ENCODE measurements at regions not wholly inside any gene's neighbourhood (a gene's known extent, or its start where the extent isn't known, plus 50 kb on each side); places are given as distances from the start of the nearest gene placed in this dataset.

DNA sequence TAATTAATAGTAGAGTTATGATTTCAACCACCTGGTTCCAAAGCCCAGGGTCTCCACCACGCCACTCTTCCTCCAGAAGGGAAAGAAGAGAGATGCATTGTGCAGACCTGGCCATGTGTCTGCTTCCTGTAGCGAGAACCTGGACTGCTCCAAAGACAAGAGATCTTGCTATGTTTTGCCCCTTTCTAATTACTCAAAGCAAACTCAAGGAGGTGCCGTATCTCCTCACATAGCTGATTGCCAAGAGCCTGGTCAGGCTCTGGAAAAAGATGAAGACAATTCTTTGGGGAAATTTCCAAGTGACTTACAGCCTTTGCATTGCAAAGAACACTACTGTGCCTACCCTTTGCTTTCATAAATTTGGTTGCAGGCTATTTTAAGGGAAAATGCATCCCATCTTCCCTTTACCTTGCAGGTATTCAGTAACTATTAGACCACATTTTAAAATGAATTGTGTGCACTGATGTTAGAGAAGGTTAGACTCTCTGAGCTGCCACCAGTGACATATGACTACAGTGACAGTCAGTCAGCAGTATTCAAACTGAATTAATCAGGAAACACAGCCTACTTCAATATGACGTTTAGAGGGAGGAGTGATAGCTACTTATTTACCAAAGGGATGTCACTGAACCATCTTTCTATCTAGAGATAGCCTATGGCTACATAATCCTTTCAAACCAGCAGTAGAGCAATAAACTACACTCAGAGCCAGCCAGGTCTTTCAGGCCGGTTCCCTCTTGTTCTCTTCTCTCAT, 842.1 kb upstream of the FANCL start:
- no peak overlapping the region for H3K27ac ChIP-seq
- no peaks in the 10 kb centered on the region for H3K36me3 ChIP-seq (ENCODE audit: low read depth)
- in situ Hi-C loops (cut with MboI): no loop called here
- H3K9ac ChIP-seq: no peak overlapping the region
- H3K79me2 ChIP-seq (ENCODE audit: insufficient read depth): no peaks in the 10 kb centered on the region
- H2AFZ ChIP-seq: no peak overlapping the region
- no peaks in the 10 kb centered on the region for H3K9me2 ChIP-seq (ENCODE audit: insufficient read depth)
- H4K20me1 ChIP-seq (ENCODE audit: insufficient read depth): no peaks in the 10 kb centered on the region
- no peak for DNase-seq
- no peaks in the 10 kb centered on the region for H3K27me3 ChIP-seq (replicated peaks; ENCODE audit: insufficient read depth)
- no peak overlapping the region for H3K4me3 ChIP-seq
- WGBS, 2 experiments (ENCODE audit: low coverage in 1 of 2, low lambda C conversion rate in 2 of 2, missing lambda C conversion rate in 2 of 2): 7 to 15% methylated on average over 5 of the region's 5 CpGs
- H3F3A ChIP-seq (ENCODE audit: insufficient read depth): no peaks in the 10 kb centered on the region
- no peak for TF ChIP-seq EZH2 (IDR thresholded peaks at IDR 0.05; ENCODE audit: insufficient read depth, poor library complexity, severe bottlenecking)
- TF ChIP-seq EZH2phosphoT487 (IDR thresholded peaks at IDR 0.05; ENCODE audit: insufficient read depth, low read depth): no peak
- no peaks in the 10 kb centered on the region for H3K9me3 ChIP-seq (ENCODE audit: low read depth)
- no peaks in the 10 kb centered on the region for H3K4me1 ChIP-seq (ENCODE audit: insufficient read depth)
- H3K4me2 ChIP-seq (ENCODE audit: unreplicated experiment): no peak overlapping the region

DNA sequence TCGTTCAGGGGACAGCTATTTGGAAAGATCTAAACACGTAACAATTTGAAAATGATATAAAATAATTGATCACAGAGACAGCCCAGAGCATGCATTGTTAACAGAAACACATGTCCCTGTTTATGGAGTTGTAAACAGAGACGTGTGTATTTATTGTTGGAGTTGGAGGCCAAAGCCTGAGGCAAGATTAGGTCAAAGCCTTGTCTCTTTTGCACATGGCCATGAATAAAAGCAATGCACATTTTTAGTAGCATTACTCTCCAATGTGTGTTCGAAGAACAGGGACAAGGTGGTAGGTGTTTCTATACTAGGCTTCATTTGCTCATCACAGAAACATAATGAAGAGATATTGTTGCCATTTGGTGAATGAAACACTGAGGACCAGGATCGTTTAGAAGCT, 841.5 kb upstream of the FANCL start:
- in situ Hi-C loops (cut with MboI): no loop called here
- Histone ChIP-seq H3K4me2 (ENCODE audit: unreplicated experiment) (no peak overlapping the region), H2AFZ (no peak overlapping the region), H4K20me1 (ENCODE audit: insufficient read depth) (no peaks in the 10 kb centered on the region), H3K4me1 (ENCODE audit: insufficient read depth) (no peaks in the 10 kb centered on the region), H3F3A (ENCODE audit: insufficient read depth) (no peaks in the 10 kb centered on the region), H3K27ac (no peak overlapping the region), H3K4me3 (no peak overlapping the region), H3K9me2 (ENCODE audit: insufficient read depth) (no peaks in the 10 kb centered on the region), H3K9ac (no peak overlapping the region), H3K27me3 (replicated peaks; ENCODE audit: insufficient read depth) (no peaks in the 10 kb centered on the region), H3K9me3 (ENCODE audit: low read depth) (no peaks in the 10 kb centered on the region), H3K79me2 (ENCODE audit: insufficient read depth) (no peaks in the 10 kb centered on the region), H3K36me3 (ENCODE audit: low read depth) (no peaks in the 10 kb centered on the region)
- DNase-seq: no peak
- WGBS, 2 experiments (ENCODE audit: low coverage in 1 of 2, low lambda C conversion rate in 2 of 2, missing lambda C conversion rate in 2 of 2): 6 to 11% methylated on average over 5 of the region's 5 CpGs
- TF ChIP-seq EZH2 (IDR thresholded peaks at IDR 0.05; ENCODE audit: insufficient read depth, poor library complexity, severe bottlenecking) (no peak), EZH2phosphoT487 (IDR thresholded peaks at IDR 0.05; ENCODE audit: insufficient read depth, low read depth) (no peak)

DNA sequence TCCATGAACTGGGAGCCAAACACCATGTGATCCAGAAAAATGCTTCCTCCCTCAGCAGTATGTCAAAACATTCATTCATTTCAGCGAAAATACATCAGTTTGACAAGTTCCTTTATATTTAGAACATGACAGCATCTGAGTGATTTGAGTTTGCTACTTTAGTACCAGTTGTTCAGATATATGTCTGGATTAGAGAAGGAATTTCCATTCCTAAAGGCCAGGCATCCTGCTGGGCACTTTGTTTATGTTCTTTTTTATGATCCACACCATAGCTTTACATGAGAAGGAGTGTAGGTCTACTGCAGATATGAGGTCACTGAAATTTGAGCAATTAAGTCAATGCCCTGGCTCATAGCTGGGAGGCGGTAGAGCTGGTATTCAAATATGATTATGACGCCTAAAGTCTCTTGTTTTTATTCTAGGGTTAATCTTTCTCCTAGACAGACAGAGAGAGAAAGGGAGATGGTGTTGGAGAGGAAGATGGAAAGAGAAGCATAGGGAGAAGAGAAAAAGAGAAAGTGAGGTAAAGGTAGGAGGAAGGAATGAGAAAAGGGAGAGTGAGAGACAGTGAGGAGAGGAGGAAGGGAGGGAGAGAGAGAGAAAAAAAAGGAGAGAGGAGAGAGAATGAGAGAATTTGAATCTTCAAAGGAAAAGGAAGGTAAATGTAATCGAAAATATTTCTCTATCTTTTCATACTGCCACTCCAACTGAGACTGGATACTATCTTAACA, 839.5 kb upstream of the FANCL start:
- no peaks in the 10 kb centered on the region for H3K27me3 ChIP-seq (replicated peaks; ENCODE audit: insufficient read depth)
- H3K9me2 ChIP-seq (ENCODE audit: insufficient read depth): no peaks in the 10 kb centered on the region
- in situ Hi-C loops (cut with MboI): no loop called here

DNA sequence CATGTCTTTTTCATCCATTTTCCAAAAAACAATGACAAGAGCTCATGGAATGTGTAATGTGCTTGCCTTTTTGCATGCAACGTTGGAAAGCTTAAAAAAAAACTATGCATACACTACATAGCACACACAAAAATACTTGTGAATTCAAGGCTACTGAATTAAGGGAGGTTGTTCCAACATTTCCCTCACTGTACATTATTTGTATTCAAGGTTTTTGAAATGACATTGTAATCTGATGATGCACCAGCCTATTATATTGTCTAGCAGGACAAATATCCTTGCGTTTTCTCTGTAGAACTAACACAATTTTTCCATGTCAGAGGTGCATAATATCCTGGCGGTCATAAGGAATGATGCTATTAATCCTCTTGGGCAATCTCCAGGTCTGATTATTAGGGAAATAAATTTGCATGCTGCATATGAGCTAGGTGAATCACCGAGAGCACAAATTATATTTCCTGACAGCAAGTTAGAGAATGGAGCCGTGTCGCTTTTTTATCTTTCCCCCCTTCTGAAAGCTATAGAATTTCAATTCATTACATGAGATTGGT, 836.9 kb upstream of the FANCL start:
- no peaks in the 10 kb centered on the region for H3F3A ChIP-seq (ENCODE audit: insufficient read depth)
- in situ Hi-C loops (cut with MboI): no loop called here

More for the DNA sequence above, 839.5 kb upstream of the FANCL start:
- Histone ChIP-seq H2AFZ (no peak overlapping the region), H3K79me2 (ENCODE audit: insufficient read depth) (no peaks in the 10 kb centered on the region), H3K4me3 (no peak overlapping the region), H3F3A (ENCODE audit: insufficient read depth) (no peaks in the 10 kb centered on the region), H3K4me1 (ENCODE audit: insufficient read depth) (no peaks in the 10 kb centered on the region), H3K9me3 (ENCODE audit: low read depth) (no peaks in the 10 kb centered on the region), H3K27ac (no peak overlapping the region), H3K36me3 (ENCODE audit: low read depth) (no peaks in the 10 kb centered on the region), H3K9ac (no peak overlapping the region), H3K4me2 (ENCODE audit: unreplicated experiment) (no peak overlapping the region), H4K20me1 (ENCODE audit: insufficient read depth) (no peaks in the 10 kb centered on the region)
- WGBS, 2 experiments (ENCODE audit: low coverage in 1 of 2, low lambda C conversion rate in 2 of 2, missing lambda C conversion rate in 2 of 2): 35 to 42% methylated on average over 4 of the region's 4 CpGs
- TF ChIP-seq EZH2phosphoT487 (IDR thresholded peaks at IDR 0.05; ENCODE audit: insufficient read depth, low read depth): no peak
- TF ChIP-seq EZH2 (IDR thresholded peaks at IDR 0.05; ENCODE audit: insufficient read depth, poor library complexity, severe bottlenecking): no peak
- no peak for DNase-seq

More for the DNA sequence above, 836.9 kb upstream of the FANCL start:
- no peak for DNase-seq
- Histone ChIP-seq H3K36me3 (ENCODE audit: low read depth) (no peaks in the 10 kb centered on the region), H3K9ac (no peak overlapping the region), H3K4me1 (ENCODE audit: insufficient read depth) (no peaks in the 10 kb centered on the region), H3K9me2 (ENCODE audit: insufficient read depth) (no peaks in the 10 kb centered on the region), H3K4me3 (no peak overlapping the region), H3K27ac (no peak overlapping the region), H3K9me3 (ENCODE audit: low read depth) (no peaks in the 10 kb centered on the region), H3K79me2 (ENCODE audit: insufficient read depth) (no peaks in the 10 kb centered on the region), H2AFZ (no peak overlapping the region), H4K20me1 (ENCODE audit: insufficient read depth) (no peaks in the 10 kb centered on the region), H3K4me2 (ENCODE audit: unreplicated experiment) (no peak overlapping the region), H3K27me3 (replicated peaks; ENCODE audit: insufficient read depth) (no peaks in the 10 kb centered on the region)
- TF ChIP-seq EZH2 (IDR thresholded peaks at IDR 0.05; ENCODE audit: insufficient read depth, poor library complexity, severe bottlenecking) (no peak), EZH2phosphoT487 (IDR thresholded peaks at IDR 0.05; ENCODE audit: insufficient read depth, low read depth) (no peak)
- WGBS, 2 experiments (ENCODE audit: low coverage in 1 of 2, low lambda C conversion rate in 2 of 2, missing lambda C conversion rate in 2 of 2): 30% methylated on average over 6 of the region's 6 CpGs

Data from GM23248 (cell line).